ENCODE measurements at regions not wholly inside any gene's neighbourhood (a gene's known extent, or its start where the extent isn't known, plus 50 kb on each side); places are given as distances from the start of the nearest gene placed in this dataset.

DNA sequence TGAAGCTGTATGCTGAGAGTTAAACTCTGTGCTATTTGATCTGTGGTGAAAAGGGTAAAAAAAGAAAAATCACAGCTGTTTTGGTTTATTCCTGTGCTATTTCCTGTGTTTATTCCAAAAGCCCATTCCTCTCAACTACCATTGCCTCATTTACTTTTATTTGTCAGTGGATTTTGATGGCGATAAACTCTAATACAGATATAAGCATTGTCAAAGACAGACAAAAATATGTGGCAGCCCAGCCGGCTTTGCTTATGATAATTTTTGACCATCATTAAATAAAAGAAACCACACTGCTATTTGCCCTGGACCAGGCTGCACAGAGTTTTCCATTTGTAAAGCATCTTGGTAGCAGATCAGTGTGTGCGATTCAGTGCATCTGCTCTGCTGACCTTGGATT lies 473.6 kb upstream of the ASIC2 start:
- TF ChIP-seq CTCF (IDR thresholded peaks at IDR 0.05): no peak
- no peak for TF ChIP-seq POLR2A (IDR thresholded peaks at IDR 0.05)
